Adrenal gland (tissue), 5 donors: ENCODE measurements at regions not wholly inside any gene's neighbourhood (a gene's known extent, or its start where the extent isn't known, plus 50 kb on each side); places are given as distances from the start of the nearest gene placed in this dataset.

Experiments
- CTCF ChIP-seq, 6 experiments: fragments of 450-650 bp in 4 of 6; fragments of 200-600 bp in 2 of 6; sonication (generic) in 1 of 6; IDR thresholded peaks; 1 replicate in 5 of 6; 2 replicates in 1 of 6; pipeline versions ENCODE4 v1.5.1 to v1.8.0; 2016 to 2021; ENCODE audit warnings: antibody characterized with exemption in 6 of 6, mild to moderate bottlenecking in 2 of 6, moderate library complexity in 1 of 6
- POLR2A ChIP-seq, 2 donors: fragments of 450-650 bp; IDR thresholded peaks; one replicate each; pipeline ENCODE4 v1.6.1; 2017; ENCODE audit warnings: antibody characterized with exemption in 2 of 2, mild to moderate bottlenecking in 2 of 2, moderate library complexity in 1 of 2
- donor health status: DM: no; HTN: no; CAD: no.

GRCh38 chr14:37857774-37858266 is 262.4 kb downstream of the TTC6 start:
- no peak for TF ChIP-seq CTCF (IDR thresholded peaks at IDR 0.05)
- TF ChIP-seq POLR2A (IDR thresholded peaks at IDR 0.05), result no peak
